ENCODE measurements at regions not wholly inside any gene's neighbourhood (a gene's known extent, or its start where the extent isn't known, plus 50 kb on each side); places are given as distances from the start of the nearest gene placed in this dataset.
"Not testable (repeated sequence)": the region's sequence is repeated elsewhere in the genome, so short reads cannot be mapped to it uniquely, and the experiment has no call there.

DNA sequence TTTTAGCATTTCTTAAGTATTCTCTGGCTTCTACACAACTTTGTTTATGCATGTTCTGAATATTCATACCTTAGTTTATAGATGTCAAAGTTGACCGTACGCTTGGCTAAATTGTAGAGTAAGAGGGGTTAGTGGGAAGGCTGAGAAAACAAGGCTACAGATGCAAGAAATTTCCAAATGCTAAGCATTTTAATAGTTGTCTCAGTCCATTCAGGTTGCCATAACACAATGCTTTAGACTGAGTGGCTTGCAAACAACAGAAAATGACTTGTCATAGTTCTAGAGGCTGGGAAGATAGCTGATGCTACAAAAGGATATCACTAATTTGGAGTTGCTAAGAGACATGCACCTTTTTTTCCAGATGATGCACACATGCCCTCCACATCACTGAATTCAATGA, 53.0 kb upstream of the C1QTNF3 start:
- not testable (repeated sequence) for DNase-seq

DNA sequence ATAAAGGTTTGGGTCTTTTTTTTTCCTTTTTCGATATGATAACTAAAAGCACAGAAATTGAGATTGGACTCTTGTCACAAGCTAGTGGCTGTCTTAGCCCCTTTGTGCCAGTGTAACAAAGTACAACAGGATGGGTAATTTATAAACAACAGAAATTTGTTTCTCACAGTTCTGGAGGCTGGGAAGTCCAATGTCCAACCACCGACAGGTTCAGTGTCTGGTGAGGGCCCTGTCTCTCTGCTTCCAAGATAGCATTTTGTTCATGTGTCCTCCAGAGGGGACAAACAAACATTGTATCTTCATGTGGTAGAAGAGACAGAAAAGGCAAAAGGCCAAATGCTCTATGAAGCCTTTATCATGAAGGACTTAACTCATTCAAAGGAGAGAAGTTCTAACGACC, 56.9 kb upstream of the C1QTNF3 start:
- DNase-seq, result not testable (repeated sequence)

DNA sequence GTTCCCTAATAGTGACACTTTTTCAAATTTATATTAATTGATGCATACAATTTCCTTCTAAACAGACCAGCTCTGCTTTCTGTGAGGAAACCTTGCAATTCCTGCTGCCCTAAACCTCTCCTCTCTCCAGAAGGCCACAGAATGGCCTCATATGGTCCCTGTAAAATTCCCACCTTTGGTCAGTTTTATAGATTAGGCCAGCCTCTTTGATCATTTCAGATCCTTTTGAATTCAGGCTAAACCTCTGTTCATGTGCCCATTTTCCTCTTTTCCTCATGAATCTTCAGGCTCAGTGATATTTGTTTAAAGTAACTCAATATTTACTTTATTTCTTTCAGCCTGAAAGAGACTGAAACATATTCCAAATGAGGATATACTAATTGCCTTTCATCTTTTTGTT, 58.6 kb upstream of the C1QTNF3 start:
- DNase-seq, result not testable (repeated sequence)

DNA sequence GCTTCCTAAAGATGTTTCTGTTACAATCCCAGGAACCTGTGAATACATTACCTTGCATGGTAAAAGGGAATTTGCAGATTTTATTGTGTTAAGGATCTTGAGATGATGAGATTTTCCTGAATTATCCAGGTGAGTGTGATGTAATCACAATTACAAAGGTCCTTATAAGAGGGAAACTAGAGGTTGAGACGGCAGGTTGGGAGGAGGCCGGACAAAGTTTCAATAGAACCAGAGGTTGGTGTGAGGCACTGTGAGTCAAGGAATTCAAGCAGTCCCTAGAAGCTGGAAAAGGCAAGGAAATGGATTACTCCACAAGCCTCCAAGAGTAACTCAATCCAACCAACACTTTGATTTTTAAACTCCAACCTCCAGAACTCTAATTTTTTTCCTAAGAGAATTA, 65.9 kb upstream of the C1QTNF3 start:
- not testable (repeated sequence) for DNase-seq

DNA sequence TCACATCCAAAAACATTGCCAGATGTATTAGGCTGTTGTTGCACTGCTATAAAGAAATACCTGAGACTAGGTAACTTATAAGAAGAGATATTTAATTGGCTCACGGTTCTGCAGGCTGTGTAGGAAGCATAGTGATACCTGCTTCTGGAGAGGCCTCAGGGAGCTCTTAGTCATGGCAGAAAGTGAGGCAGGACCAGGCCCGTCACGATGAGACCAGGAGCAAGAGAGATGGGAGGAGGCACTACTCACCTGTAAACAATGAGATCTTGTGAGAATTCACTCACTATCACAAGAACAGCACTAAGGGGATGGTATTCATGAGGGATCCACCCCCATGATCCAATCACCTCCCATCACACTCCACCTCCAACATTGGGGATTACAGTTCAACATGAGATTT, 81.3 kb upstream of the C1QTNF3 start:
- not testable (repeated sequence) for DNase-seq

DNA sequence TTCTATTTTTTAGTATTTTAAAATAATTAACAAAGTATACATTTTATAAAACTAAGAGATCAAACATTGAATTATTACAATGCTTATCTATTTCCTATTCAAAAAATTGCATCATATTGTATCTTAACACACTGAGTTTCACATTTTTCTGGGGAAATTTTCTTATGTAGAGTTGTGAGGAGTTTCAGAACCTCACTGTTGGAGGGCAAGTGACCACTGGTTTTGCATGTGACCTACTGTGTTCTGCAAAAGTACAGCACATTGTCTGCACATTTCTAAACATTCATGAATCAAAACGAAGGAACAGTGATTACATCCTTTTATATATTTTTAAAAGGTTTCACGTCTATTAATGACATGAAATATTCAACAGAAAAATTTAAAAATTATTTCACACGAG, 82.3 kb upstream of the C1QTNF3 start:
- DNase-seq, result not testable (repeated sequence)

- not testable (repeated sequence) for DNase-seq
Measured at GRCh38 chr5:34126741-34127140, 83.7 kb upstream of the C1QTNF3 start.

GRCh38 chr5:34127818-34128217, 84.8 kb upstream of the C1QTNF3 start:
- not testable (repeated sequence) for DNase-seq

GRCh38 chr5:34128890-34129289, 85.9 kb upstream of the C1QTNF3 start:
- not testable (repeated sequence) for DNase-seq

- DNase-seq, result not testable (repeated sequence)
Measured at GRCh38 chr5:34154988-34155387, 112.0 kb upstream of the C1QTNF3 start.

- not testable (repeated sequence) for DNase-seq
Measured at GRCh38 chr5:34156703-34157414, 113.8 kb upstream of the C1QTNF3 start.

GRCh38 chr5:34160904-34161303, 117.9 kb upstream of the C1QTNF3 start:
- DNase-seq, result not testable (repeated sequence)

DNA sequence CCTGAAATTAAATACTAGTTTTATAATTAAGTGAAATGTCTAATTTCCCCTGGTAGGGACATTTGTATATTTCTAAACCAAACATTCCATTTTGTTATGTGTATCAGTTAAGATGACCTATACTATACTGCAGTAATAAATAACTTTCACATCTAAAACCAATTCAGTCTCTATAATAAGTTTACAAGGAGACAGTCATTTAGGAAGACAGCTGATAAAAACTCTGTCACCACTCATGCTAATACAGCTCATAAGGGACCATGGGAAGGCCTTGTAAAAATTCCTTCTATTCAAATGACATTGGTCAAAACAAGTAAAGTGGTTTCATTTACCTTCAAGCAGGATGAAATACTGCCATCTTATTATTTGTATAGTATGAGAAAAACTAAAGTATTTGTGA, 128.4 kb upstream of the C1QTNF3 start:
- DNase-seq, result not testable (repeated sequence)

GRCh38 chr5:34179453-34180190, 136.6 kb upstream of the C1QTNF3 start:
- not testable (repeated sequence) for DNase-seq

DNA sequence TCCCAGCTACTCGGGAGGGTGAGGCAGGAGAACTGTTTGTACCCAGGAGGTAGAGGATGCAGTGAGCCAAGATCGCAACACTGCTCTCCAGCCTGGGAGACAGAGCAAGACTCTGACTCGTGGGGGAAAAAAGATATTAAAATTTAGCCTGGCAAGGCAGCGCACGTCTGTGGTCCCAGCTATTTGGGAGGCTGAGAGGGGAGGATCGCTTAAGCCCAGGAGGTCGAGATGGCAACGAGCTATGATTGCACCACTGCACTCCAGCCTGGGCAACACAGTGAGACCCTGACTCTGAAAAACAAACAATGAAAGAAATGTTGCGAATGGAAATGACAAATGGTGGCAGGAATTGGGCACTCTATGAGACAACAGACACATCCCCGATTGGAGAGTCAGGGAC, 137.2 kb upstream of the C1QTNF3 start:
- DNase-seq, result not testable (repeated sequence)

DNA sequence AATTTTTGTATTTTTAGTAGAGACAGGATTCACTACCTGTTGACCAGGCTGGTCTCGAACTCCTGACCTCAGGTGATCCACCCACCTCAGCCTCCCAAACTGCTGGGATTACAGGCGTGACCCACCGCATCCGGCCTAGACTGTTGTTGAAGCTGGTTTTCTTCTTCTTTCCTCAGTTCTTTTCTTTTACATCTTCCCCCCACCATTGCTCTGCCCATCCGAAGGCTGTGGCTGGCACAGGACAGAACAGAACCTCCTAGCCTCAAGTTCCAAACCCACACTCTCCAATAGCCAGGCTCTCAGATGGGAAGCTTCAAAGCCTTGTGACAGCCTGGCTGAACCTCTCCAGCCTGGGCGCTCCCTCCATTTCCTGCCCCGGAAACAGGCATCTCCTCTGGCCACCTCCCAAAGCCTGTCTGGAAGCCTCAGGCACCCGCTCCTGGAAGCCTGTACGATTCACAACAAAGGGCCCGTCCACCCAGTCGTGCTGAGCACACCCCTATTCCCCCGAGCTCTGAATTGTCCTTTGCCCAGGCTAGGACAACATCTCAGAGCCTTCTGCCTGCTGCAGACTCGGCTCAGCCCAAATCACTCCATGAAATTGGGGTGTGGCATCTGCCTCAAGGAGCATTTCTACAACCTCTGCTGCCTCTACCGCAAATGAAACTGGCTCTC, 138.1 kb upstream of the C1QTNF3 start:
- not testable (repeated sequence) for DNase-seq

DNA sequence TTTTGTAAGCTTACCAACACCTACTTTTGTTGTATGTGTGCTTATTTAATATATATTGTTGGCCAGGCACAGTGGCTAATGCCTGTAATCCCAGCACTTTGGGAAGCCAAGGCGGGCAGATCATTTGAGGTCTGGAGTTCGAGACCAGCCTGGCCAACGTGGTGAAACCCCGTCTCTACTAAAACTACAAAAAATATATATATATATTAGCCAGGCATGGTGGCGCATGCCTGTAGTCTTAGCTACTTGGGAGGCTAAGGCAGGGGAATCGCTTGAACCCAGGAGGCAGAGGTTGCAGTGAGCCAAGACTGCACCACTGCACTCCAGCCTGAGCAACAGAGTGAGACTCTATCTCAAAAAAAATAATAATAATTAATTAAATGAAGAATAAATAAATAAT, 142.0 kb upstream of the C1QTNF3 start:
- not testable (repeated sequence) for DNase-seq

DNA sequence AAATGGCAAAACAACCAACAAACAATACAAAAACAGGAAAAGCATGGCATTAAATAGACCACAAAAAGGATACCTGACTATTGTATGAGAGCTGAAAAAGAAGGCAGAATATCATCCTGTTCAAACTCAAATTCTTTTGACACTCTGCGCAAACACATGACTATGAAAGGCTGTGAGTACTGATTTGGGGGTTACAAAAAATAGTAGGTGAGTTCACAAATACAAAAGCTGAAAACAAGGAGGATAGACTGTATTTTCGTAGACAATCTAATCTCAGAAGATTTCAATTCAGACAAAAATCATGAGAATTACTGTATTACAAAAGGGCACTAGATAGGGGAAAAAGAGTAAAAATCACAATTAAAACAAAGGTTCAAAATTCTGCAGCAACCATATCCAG, 142.6 kb upstream of the C1QTNF3 start:
- not testable (repeated sequence) for DNase-seq

- DNase-seq, result not testable (repeated sequence)
Measured at GRCh38 chr5:34186108-34186507, 143.1 kb upstream of the C1QTNF3 start.

GRCh38 chr5:34186865-34187264, 143.9 kb upstream of the C1QTNF3 start:
- DNase-seq, result not testable (repeated sequence)

DNA sequence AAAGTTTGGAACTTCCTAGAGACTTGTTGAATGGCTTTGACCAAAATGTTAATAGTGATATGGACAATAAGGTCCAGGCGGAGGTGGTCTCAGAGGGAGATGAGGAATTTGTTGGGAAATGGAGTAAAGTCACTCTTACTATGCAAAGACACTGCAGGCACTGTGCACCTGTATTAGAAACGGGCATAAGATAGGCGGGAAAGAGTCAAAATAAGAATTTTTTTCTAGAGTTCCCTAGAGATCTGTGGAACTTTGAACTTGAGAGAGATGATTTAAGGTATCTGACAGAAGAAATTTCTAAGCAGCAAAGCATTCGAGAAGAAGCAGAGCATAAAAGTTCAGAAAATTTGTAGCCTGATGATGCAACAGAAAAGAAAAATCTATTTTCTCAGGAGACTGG, 144.4 kb upstream of the C1QTNF3 start:
- not testable (repeated sequence) for DNase-seq

DNA sequence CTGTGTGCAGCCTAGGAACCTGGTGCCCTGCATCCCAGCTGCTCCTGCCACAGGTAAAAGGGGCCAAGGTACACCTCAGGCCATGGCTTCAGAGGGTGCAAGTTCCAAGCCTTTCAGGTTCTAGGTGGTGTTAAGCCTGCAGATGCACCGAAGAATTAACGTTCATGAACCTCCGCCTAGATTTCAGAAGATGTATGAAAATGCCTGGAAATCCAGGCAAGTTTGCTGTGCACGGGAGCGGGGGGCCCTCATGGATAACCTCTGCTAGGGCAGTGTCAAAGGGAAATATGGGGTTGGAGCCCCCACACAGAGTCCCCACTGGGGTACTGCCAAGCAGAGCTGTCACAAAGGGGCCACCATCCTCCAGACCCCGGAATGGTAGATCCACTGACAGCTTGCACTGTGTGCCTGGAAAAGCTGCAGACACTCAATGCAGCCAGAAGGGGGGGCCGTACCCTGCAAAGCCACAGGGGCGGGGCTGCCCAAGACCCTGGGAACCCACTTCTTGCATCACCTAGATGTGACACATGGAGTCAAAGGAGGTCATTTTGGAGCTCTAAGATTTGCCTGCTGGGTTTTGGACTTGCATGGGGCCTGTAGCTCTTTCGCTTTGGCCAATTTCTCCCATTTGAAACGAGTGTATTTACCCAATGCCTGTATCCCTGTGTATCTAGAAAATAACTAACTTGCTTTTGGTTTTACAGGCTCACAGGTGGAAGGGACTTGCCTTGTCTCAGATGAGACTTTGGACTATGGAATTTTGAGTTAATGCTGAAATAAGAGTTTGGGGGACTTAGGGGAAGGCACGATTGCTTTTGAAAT, 145.2 kb upstream of the C1QTNF3 start:
- not testable (repeated sequence) for DNase-seq

GRCh38 chr5:34189246-34189645, 146.2 kb upstream of the C1QTNF3 start:
- DNase-seq, result not testable (repeated sequence)
